GM18868 (cell line): ENCODE measurements at regions not wholly inside any gene's neighbourhood (a gene's known extent, or its start where the extent isn't known, plus 50 kb on each side); places are given as distances from the start of the nearest gene placed in this dataset.

Experiments
- ATAC-seq: cut with Tn5 transposase; IDR thresholded peaks from one replicate; pipeline ENCODE4 v1.9.1; 2021; ENCODE audit warnings: mild to moderate bottlenecking, moderate library complexity; ENCODE audit not compliant: unreplicated experiment

GRCh38 chr2:19664646-19665045 is 237.1 kb downstream of the TTC32 start:
- no peak for ATAC-seq

DNA sequence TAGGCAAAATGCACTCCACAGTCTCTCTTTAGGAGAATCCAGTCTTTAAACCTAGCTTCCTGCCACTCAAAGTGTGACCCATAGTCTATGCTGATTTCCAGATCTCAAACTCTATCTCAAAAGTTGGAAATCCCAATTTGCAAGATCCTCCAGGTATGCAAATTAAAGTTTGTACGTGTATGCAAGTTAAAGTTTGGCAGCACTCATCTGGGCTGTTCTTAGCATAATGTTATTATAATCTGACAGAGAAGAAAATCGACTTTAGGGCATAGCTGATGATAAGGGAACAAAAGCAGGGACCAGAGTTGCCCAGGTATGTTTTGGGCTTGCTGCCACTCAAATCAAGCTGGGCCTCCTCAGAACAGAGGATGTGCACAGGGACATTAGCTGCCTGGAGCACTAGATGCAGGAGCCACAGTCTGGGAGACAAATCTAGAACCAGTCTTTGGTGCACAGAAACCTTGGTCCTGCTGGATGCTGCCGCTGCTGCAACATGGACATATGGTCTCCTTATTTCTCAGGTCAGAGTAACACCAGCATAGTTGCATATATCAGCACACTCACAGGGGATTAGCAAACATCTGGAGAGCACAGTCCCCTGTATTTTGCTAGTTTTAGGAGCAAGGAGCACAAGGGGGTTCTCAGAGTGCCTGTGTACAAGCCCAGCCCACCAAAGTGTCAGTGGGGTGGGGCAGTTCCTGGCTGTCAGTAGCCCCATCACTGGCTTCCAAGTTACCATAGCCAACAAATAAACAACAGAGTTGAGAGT is 242.6 kb downstream of the TTC32 start:
- ATAC-seq = no peak

DNA sequence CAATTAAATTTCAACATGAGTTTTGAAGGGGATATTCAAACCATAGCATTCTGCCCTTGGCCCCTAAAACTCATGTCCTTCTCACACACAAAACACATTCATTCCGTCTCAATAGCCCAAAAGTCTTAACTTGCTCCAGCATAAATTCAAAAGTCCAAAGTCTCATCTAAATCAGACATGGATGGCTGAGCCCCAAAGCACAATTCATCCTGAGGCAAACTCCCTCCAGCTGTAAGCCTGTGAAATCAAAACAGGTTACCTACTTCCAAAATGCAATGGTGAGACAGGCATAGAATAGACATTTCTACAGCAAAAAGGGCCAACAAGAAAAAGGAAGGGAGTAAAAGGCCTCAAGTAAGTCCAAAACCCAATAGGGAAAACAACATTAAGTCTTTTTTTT is 245.8 kb downstream of the TTC32 start:
- no peak for ATAC-seq

DNA sequence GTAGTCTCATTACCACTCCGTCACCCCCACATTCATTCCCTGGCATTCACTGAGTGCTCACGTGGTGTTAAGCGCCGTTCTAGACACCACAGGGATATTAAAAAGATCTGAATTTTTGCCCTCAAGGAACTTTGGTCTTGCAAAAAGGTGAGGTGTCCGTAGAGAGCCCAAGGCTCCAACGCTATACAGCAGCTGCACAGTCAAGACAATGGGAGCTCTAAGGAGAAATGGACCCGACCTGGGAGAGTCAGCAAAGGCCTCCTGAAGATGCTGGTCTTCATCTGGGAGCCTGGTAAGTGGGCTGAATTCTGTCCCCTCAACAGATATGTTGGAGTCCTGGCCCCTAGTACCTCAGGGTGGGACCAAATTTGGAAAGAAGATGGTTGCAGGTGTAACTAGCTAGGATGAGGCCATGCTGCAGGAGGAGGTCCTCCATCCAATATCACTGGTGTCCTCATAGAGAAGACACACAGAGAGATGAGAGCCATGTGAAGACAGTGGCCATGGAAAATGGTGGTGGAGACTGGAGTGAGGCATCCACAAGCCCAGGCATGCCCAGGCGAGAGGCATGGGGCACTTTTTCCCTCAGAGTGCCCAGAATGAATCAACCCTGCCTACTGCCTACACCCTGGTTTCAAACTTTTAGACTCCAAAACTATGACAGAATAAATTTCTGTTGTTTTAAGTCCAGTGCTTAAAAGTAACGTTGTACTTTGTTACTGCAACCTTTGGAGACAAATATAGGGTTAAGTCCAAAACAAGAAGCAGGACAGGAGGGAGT is 247.3 kb downstream of the TTC32 start:
- ATAC-seq = no peak

- no peak for ATAC-seq
Measured at GRCh38 chr2:19653509-19653908, 248.3 kb downstream of the TTC32 start.

DNA sequence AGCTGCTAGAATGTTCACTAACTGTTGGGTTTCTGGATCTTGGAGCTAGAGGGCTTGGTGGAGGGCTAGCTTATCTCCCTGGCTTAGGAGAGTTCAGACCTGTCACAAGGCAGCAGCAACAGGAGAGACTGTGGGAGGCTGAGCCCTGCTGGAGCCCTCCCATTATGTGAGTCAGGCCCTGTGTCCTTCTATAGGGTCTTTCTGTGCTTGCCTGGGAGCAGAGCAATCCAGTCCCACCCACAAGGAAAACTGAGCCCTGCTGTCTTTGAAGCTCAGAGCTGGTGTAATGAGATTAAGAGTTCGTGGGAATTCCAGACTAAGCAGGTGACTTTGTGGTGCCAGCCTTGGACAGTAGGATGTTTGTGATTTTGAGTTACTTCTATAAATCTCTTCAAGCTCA is 249.0 kb downstream of the TTC32 start:
- no peak for ATAC-seq

DNA sequence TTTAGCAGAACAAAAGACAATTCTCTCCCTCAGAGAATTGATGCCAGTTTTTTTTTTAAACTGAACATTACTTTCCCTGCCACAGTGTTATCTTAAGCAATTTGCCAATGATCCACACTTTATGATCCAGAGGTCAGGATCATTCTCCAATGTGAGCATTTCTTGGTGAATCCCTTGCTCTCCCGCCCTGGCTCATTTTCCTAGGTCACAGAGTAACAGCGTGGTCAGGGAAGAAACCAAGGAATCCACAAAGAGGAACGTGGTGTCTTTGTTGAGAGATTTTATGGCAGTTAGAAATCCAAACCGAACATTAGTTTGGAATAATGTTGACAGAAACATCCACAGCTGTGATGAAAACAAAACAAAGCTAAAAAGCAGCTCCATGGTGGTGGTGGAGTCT is 250.3 kb downstream of the TTC32 start:
- no peak for ATAC-seq

GRCh38 chr2:19649785-19650380 is 251.9 kb downstream of the TTC32 start:
- ATAC-seq = no peak

DNA sequence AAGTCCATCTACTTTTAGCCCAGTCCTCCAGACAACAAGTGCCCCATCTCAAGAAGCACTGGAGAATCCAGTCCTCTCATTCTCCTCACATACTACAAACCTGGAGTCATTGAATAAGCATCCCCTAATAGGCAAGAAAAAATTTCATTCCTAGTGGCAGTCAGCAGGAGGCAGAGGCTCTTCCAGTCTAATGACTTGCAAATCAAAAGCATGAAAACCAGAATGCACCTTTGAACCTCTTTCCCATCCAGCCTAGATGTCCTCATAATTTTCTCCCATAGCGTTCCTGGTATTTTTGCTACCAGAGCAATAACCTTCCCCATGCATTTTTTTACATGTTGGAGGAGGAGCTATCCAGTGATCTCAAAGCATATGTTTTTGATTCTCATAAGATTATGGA is 252.6 kb downstream of the TTC32 start:
- ATAC-seq = no peak

GRCh38 chr2:19648583-19648982 is 253.2 kb downstream of the TTC32 start:
- ATAC-seq = no peak

DNA sequence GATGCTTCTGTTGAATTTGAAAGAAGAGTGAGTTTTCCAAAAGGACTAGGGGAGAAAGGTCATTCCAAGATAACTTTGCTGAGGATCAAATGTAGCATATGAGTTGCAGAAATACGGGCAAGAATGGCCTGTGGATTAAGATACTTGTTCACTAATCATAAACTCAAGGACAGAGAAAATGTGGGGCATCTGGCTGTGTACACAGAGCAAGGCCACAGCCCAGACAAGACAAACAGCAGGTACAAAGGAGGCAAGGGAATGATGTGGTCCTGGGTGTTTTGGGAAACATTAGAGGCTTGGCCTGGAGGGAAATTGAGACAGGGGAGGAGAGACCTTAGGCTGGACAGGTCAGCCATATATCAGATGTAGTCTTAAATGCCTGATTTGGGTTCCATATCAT is 254.8 kb downstream of the TTC32 start:
- no peak for ATAC-seq

- ATAC-seq = no peak
Measured at GRCh38 chr2:19644763-19645162, 257.0 kb downstream of the TTC32 start.

GRCh38 chr2:19643117-19643518 is 258.7 kb downstream of the TTC32 start:
- ATAC-seq = peak; percentile 92

DNA sequence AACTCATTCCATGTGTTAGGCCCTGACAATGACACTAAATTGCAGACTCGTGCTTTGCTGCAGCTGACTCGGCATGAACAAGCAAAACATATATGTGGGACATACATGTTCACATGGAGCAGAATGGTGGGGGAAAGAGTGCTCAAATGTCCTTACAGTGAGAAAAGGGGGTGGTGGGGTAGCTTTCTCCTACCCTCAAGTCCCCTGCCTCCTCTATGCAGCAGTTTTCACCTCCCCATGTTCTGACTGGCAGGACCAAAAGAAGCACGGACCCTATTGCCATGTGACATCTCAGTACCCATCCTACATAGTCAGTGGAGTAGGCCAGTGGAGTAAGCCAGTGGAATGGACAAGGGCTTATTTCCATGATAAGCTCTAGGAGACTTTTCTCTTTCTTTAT is 259.3 kb downstream of the TTC32 start:
- no peak for ATAC-seq

- ATAC-seq = no peak
Measured at GRCh38 chr2:19635951-19636510, 265.8 kb downstream of the TTC32 start.

DNA sequence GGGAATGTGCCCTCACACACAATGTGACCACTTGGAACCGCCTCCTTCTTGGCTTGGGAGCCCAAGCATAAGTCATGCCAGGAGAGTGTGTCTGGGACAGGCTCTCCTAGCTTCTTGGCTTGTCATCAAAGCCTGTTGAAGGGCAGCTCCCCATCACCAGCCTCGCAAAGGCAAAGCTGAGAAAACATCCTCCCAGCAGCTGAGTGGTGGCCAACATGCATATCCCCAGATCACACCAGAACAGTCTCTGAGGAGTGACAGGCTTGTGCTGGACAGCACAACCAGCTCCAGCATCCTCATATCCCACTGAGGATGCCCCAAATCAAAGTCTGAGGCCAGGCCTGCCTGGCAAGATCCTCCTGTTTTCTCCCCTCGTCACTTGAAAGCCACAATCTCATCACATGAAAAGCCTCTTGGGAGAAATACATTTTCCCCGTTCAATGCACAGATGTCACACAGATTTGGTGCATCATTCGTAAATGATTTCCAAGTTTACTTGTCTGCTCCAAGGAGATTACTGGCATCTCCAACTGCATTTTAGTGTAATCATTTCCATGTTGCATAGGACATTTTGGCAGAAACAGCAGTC is 269.3 kb downstream of the TTC32 start:
- ATAC-seq = no peak

DNA sequence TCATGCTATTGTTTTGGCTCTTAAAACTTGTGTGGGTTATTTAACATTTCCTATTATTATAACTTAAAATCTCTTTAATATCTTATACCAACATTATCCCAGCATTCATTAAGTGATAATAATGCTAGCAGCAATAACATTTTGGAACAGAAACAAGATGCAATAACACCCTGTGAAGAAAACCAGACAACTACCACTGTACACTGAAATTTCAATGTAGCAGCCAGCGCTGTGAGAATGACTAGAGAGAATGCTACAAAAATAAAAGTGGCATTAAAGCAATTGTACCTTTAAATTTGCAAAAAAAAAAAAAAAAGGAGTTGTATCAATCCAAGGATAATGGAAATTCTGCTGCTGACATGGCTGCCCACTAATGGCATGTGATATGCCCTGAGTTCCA is 269.9 kb downstream of the TTC32 start:
- no peak for ATAC-seq

GRCh38 chr2:19630921-19631320 is 270.9 kb downstream of the TTC32 start:
- ATAC-seq = no peak

- ATAC-seq = no peak
Measured at GRCh38 chr2:19627359-19627758, 268.9 kb upstream of the OSR1 start.

DNA sequence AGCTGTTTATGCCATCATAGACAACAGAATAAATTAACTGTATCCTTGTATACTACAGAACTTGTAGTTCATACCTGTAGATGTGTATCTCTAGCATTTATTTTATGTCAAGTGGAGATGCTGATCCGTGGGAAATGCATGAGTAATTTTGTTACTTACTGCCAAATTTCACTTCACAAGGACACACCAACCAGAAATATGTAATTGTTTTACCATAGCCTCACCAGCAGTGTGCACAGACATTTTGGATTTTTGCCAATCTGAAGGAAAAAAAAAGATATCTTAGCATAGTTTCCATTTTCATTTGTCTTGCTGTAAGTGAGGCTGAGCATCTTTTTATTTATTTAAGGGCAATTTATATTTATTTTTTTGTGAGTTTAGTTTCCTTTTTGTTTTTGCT is 265.1 kb upstream of the OSR1 start:
- ATAC-seq = no peak

- ATAC-seq = no peak
Measured at GRCh38 chr2:19617257-19617848, 258.9 kb upstream of the OSR1 start.
